LNCAP (cell line): ENCODE measurements at regions not wholly inside any gene's neighbourhood (a gene's known extent, or its start where the extent isn't known, plus 50 kb on each side); places are given as distances from the start of the nearest gene placed in this dataset.

Source experiments
- CTCF ChIP-seq: fragments of 450-650 bp; IDR thresholded peaks from 2 replicates; pipeline ENCODE4 v1.5.1; 2017; ENCODE audit warnings: mild to moderate bottlenecking

GRCh38 chr15:38189671-38190295 is 62.9 kb upstream of the SPRED1 start:
- TF ChIP-seq CTCF: no peak

- no peak for TF ChIP-seq CTCF
Observed at GRCh38 chr15:38190501-38190900, 62.1 kb upstream of the SPRED1 start.

GRCh38 chr15:38192496-38192895 is 60.1 kb upstream of the SPRED1 start:
- TF ChIP-seq CTCF: no peak

GRCh38 chr15:38193496-38193895 is 59.1 kb upstream of the SPRED1 start:
- no peak for TF ChIP-seq CTCF

GRCh38 chr15:38195191-38195901 is 57.3 kb upstream of the SPRED1 start:
- no peak for TF ChIP-seq CTCF

GRCh38 chr15:38196076-38196475 is 56.6 kb upstream of the SPRED1 start:
- no peak for TF ChIP-seq CTCF

- no peak for TF ChIP-seq CTCF
Observed at GRCh38 chr15:38197553-38197952, 55.1 kb upstream of the SPRED1 start.
